ENCODE measurements at regions not wholly inside any gene's neighbourhood (a gene's known extent, or its start where the extent isn't known, plus 50 kb on each side); places are given as distances from the start of the nearest gene placed in this dataset.

GRCh38 chr13:78909276-78909675 is 250.3 kb upstream of the OBI1 start:
- no peaks in the 10 kb centered on the region for H3K9me3 ChIP-seq (ENCODE audit: low read length)
- no peaks in the 10 kb centered on the region for H3K4me1 ChIP-seq (ENCODE audit: insufficient read depth, low read length, poor library complexity, severe bottlenecking)
- no peak for DNase-seq (ENCODE audit: low spot score)
- H4K20me1 ChIP-seq (ENCODE audit: insufficient read depth, low read length) = no peaks in the 10 kb centered on the region
- ChIA-PET CTCF (ENCODE audit: unreplicated experiment) (no interaction called here), POLR2A (interaction anchor here (0.6 kb wide), 1 partner anchor 515 kb away, joined by 3 read pairs; no protein-coding TSS in a partner anchor)
- intact Hi-C loops (cut with micrococcal nuclease; ENCODE audit: unreplicated experiment) = no loop called here
- H3K27ac ChIP-seq (ENCODE audit: low read depth, low read length, poor library complexity, severe bottlenecking) = no peak overlapping the region
- H3K79me2 ChIP-seq (ENCODE audit: insufficient read depth, low read depth, low read length) = no peaks in the 10 kb centered on the region
- TF ChIP-seq CTCF (conservative IDR thresholded peaks at IDR 0.05; ENCODE audit: low read length) (no peak), EZH2phosphoT487 (IDR thresholded peaks at IDR 0.05; ENCODE audit: borderline replicate concordance, low read depth, low read length) (no peak)
- H3K36me3 ChIP-seq (ENCODE audit: insufficient read depth, low read length) = no peaks in the 10 kb centered on the region
- no peaks in the 10 kb centered on the region for H3K9me2 ChIP-seq (ENCODE audit: insufficient read depth, low read length)
- H3K4me2 ChIP-seq (ENCODE audit: low read length) = no peak overlapping the region
- no TSS peak for BruUV-seq (replicated peaks)
- no peak overlapping the region for H3K4me3 ChIP-seq (ENCODE audit: low read depth, low read length, poor library complexity, severe bottlenecking)
- H2AFZ ChIP-seq (ENCODE audit: low read length) = no peak overlapping the region

- no peaks in the 10 kb centered on the region for H3K4me1 ChIP-seq (ENCODE audit: insufficient read depth, low read length, poor library complexity, severe bottlenecking)
- H3K4me3 ChIP-seq (ENCODE audit: low read depth, low read length, poor library complexity, severe bottlenecking) = no peak overlapping the region
- TF ChIP-seq EZH2phosphoT487 (IDR thresholded peaks at IDR 0.05; ENCODE audit: borderline replicate concordance, low read depth, low read length) = no peak
- no peak for TF ChIP-seq CTCF (conservative IDR thresholded peaks at IDR 0.05; ENCODE audit: low read length)
- no peak overlapping the region for H2AFZ ChIP-seq (ENCODE audit: low read length)
- no peaks in the 10 kb centered on the region for H3K36me3 ChIP-seq (ENCODE audit: insufficient read depth, low read length)
- H3K9me2 ChIP-seq (ENCODE audit: insufficient read depth, low read length) = no peaks in the 10 kb centered on the region
- no peak overlapping the region for H3K4me2 ChIP-seq (ENCODE audit: low read length)
- no peak overlapping the region for H3K27ac ChIP-seq (ENCODE audit: low read depth, low read length, poor library complexity, severe bottlenecking)
- no peaks in the 10 kb centered on the region for H4K20me1 ChIP-seq (ENCODE audit: insufficient read depth, low read length)
- CTCF ChIA-PET (ENCODE audit: unreplicated experiment) = no interaction called here
- H3K79me2 ChIP-seq (ENCODE audit: insufficient read depth, low read depth, low read length) = no peaks in the 10 kb centered on the region
- DNase-seq (ENCODE audit: low spot score) = no peak
- POLR2A ChIA-PET = no interaction called here
- no peaks in the 10 kb centered on the region for H3K9me3 ChIP-seq (ENCODE audit: low read length)
- intact Hi-C loops (cut with micrococcal nuclease; ENCODE audit: unreplicated experiment) = no loop called here
- no TSS peak for BruUV-seq (replicated peaks)
These were observed 248.1 kb upstream of the OBI1 start for GRCh38 chr13:78907006-78907405.

GRCh38 chr13:78897200-78897599 is 238.2 kb upstream of the OBI1 start:
- intact Hi-C loops (cut with micrococcal nuclease; ENCODE audit: unreplicated experiment) = no loop called here
- Histone ChIP-seq H3K9me2 (ENCODE audit: insufficient read depth, low read length) (no peaks in the 10 kb centered on the region), H3K27ac (ENCODE audit: low read depth, low read length, poor library complexity, severe bottlenecking) (no peak overlapping the region), H2AFZ (ENCODE audit: low read length) (no peak overlapping the region), H3K9me3 (ENCODE audit: low read length) (no peaks in the 10 kb centered on the region), H4K20me1 (ENCODE audit: insufficient read depth, low read length) (no peaks in the 10 kb centered on the region), H3K79me2 (ENCODE audit: insufficient read depth, low read depth, low read length) (no peaks in the 10 kb centered on the region), H3K36me3 (ENCODE audit: insufficient read depth, low read length) (no peaks in the 10 kb centered on the region), H3K4me1 (ENCODE audit: insufficient read depth, low read length, poor library complexity, severe bottlenecking) (no peaks in the 10 kb centered on the region), H3K4me2 (ENCODE audit: low read length) (no peak overlapping the region), H3K4me3 (ENCODE audit: low read depth, low read length, poor library complexity, severe bottlenecking) (no peak overlapping the region)
- CTCF ChIA-PET (ENCODE audit: unreplicated experiment) = no interaction called here
- DNase-seq (ENCODE audit: low spot score) = no peak
- POLR2A ChIA-PET = no interaction called here
- no peak for TF ChIP-seq EZH2phosphoT487 (IDR thresholded peaks at IDR 0.05; ENCODE audit: borderline replicate concordance, low read depth, low read length)
- no peak for TF ChIP-seq CTCF (conservative IDR thresholded peaks at IDR 0.05; ENCODE audit: low read length)
- no TSS peak for BruUV-seq (replicated peaks)

Measured in OCI-LY7 (cell line).